ENCODE measurements at regions not wholly inside any gene's neighbourhood (a gene's known extent, or its start where the extent isn't known, plus 50 kb on each side); places are given as distances from the start of the nearest gene placed in this dataset.

DNA sequence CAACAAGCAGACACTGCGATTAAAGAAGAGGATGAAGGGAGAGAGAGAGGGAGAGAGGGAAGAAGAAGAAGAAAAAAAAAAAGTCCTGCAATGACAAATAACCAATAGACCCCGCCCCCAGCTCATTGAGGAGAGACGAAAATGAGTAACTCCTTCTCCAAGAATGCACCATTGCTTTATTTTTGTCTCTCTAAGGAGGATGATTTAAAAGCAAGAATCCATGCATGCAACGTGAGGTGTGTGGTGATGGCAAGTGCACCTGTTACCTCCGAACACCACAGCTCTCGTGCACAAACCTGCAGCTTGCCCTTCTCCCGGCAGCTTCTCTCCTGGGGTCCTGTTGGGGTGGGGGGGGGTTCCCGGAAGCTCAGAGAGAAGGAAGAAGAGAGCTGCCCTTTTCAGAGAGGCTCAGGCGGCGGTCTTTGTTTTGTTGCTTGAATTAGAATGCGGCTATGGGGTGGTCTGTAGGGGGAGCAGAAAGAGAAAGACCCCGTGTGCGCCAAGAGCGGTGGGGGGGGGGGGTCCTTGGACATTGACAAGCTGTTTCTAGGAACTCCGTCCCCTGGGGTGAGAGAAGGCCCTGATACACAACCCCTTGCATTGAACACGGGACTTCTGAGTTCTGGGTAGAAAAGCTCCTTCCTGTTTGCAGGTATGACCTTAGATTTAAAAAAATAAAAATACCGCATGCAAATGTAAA is 100.7 kb downstream of the CRLF2 start:
- no peak overlapping the region for H3K4me3 ChIP-seq (ENCODE audit: insufficient read depth, low read depth, low read length)

More for the DNA sequence above, 100.7 kb downstream of the CRLF2 start:
- peaks cover 26% of the 10 kb centered on the region for H3K9me3 ChIP-seq (ENCODE audit: control insufficient read depth, insufficient read depth, low read length)
- no peak overlapping the region for H3K14ac ChIP-seq (replicated peaks; ENCODE audit: low read depth, low read length)
- dilution Hi-C loops (cut with HindIII; ENCODE audit: low sequenced_read_pairs, unreplicated experiment), result no loop called here
- no peak overlapping the region for H3K27ac ChIP-seq (ENCODE audit: insufficient read depth, low read length)
- ATAC-seq (ENCODE audit: low read depth) (no peak), DNase-seq (no peak)
- TF ChIP-seq, protein P1, sequence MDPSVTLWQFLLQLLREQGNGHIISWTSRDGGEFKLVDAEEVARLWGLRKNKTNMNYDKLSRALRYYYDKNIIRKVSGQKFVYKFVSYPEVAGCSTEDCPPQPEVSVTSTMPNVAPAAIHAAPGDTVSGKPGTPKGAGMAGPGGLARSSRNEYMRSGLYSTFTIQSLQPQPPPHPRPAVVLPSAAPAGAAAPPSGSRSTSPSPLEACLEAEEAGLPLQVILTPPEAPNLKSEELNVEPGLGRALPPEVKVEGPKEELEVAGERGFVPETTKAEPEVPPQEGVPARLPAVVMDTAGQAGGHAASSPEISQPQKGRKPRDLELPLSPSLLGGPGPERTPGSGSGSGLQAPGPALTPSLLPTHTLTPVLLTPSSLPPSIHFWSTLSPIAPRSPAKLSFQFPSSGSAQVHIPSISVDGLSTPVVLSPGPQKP (IDR thresholded peaks at IDR 0.05; ENCODE audit: borderline replicate concordance, low read depth, low read length), result no peak
- TF ChIP-seq BHLHE40 (IDR thresholded peaks at IDR 0.05; ENCODE audit: low read depth, low read length), result no peak
- no peaks in the 10 kb centered on the region for H3K36me3 ChIP-seq (ENCODE audit: control insufficient read depth, insufficient read depth, low read length)
- H2AK9ac ChIP-seq (replicated peaks; ENCODE audit: low read depth, low read length, poor library complexity), result no peak overlapping the region
- intact Hi-C loops (cut with micrococcal nuclease), result no loop called here
- H4K20me1 ChIP-seq (ENCODE audit: insufficient read depth, low read length), result no peaks in the 10 kb centered on the region
- H4K5ac ChIP-seq (ENCODE audit: low read depth, low read length), result no peak overlapping the region
- WGBS, 2 experiments (ENCODE audit: extremely low coverage in 2 of 2, insufficient read length in 1 of 2), result no CpG with 5 or more reads among the region's 17 CpGs
- no peaks in the 10 kb centered on the region for H3K27me3 ChIP-seq (ENCODE audit: control insufficient read depth, insufficient read depth, low read length)
- in situ Hi-C loops (cut with MboI; ENCODE audit: low sequenced_read_pairs), result no loop called here
- no peak overlapping the region for H4K8ac ChIP-seq (ENCODE audit: low read depth in 2 of 2, low read length in 2 of 2)
- H4K91ac ChIP-seq (ENCODE audit: insufficient read depth, low read depth, low read length), result no peak overlapping the region
- H3K4ac ChIP-seq (ENCODE audit: low read depth, low read length), result no peak overlapping the region
- H3K9me1 ChIP-seq (ENCODE audit: insufficient read depth, low read length), result no peaks in the 10 kb centered on the region
- no peak overlapping the region for H2BK5ac ChIP-seq (ENCODE audit: low read depth, low read length, poor library complexity, severe bottlenecking)
- H2AFZ ChIP-seq (replicated peaks; ENCODE audit: low read length, poor library complexity), result no peak overlapping the region
- no peak overlapping the region for H3K9ac ChIP-seq (ENCODE audit: low read depth, low read length)
- ChIA-PET POLR2A (ENCODE audit: unreplicated experiment) (no interaction called here), CTCF (no interaction called here)
- no peak overlapping the region for H2AK5ac ChIP-seq (ENCODE audit: low read depth, low read length)
- H3K18ac ChIP-seq (ENCODE audit: low read depth, low read length), result no peak overlapping the region
- no TSS peak for BruUV-seq (replicated peaks)
- no peaks in the 10 kb centered on the region for H3K79me1 ChIP-seq (ENCODE audit: low read depth in 1 of 2, low read length in 2 of 2)
- H3K4me2 ChIP-seq (ENCODE audit: low read depth, low read length), result no peak overlapping the region
- no peak overlapping the region for H2BK20ac ChIP-seq (ENCODE audit: low read depth, low read length)
- H2BK15ac ChIP-seq (ENCODE audit: low read depth, low read length), result no peak overlapping the region
- no peaks in the 10 kb centered on the region for H3K4me1 ChIP-seq (ENCODE audit: control insufficient read depth, insufficient read depth, low read length)
- H3K23ac ChIP-seq (ENCODE audit: low read depth, low read length), result no peak overlapping the region
- no peak overlapping the region for H2BK120ac ChIP-seq (ENCODE audit: low read depth, low read length)
- no peak overlapping the region for H3K56ac ChIP-seq (ENCODE audit: extremely low read depth, insufficient read depth, low read length)
